ENCODE measurements at regions not wholly inside any gene's neighbourhood (a gene's known extent, or its start where the extent isn't known, plus 50 kb on each side); places are given as distances from the start of the nearest gene placed in this dataset.
A peak's percentile ranks its signal among the peaks of the same experiment; 100 is the strongest.
"Not testable (repeated sequence)": the region's sequence is repeated elsewhere in the genome, so short reads cannot be mapped to it uniquely, and the experiment has no call there.

- TF ChIP-seq POLR2AphosphoS5 (IDR thresholded peaks at IDR 0.05; ENCODE audit: low read depth, low read length) (no peak), POLR2A (IDR thresholded peaks at IDR 0.05; ENCODE audit: low read depth, low read length) (no peak), TAF1 (IDR thresholded peaks at IDR 0.05; ENCODE audit: borderline replicate concordance, low read depth, low read length) (no peak)
- DNase-seq (ENCODE audit: insufficient read length), result no peak
- no peak for FAIRE-seq
Observed at GRCh38 chr6:25132934-25133333, 146.2 kb upstream of the CARMIL1 start.

GRCh38 chr6:25133568-25133967 is 145.6 kb upstream of the CARMIL1 start:
- TF ChIP-seq TAF1 (IDR thresholded peaks at IDR 0.05; ENCODE audit: borderline replicate concordance, low read depth, low read length) (no peak), POLR2A (IDR thresholded peaks at IDR 0.05; ENCODE audit: low read depth, low read length) (no peak), POLR2AphosphoS5 (IDR thresholded peaks at IDR 0.05; ENCODE audit: low read depth, low read length) (no peak)
- DNase-seq (ENCODE audit: insufficient read length) (no peak), FAIRE-seq (no peak)

DNA sequence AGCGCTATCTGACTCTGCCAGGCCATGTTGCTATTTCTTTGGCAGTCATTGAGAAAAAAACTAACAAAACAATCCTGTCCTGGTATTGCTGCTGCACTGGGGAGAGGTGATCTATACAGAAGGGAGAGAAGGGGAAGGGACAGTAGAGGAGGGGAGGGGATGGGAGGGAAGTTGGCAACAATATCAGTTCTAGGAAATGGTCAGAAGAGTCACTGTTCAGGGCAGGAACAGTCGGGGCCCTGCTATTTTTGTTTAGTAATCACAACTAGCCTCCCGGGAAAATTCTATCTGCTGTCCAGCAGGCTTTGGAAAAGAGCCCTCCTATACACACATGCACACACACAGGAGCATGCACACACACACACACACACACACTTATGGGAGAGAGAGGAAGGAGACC is 142.3 kb upstream of the CARMIL1 start:
- TF ChIP-seq POLR2AphosphoS5 (IDR thresholded peaks at IDR 0.05; ENCODE audit: low read depth, low read length) (no peak), TAF1 (IDR thresholded peaks at IDR 0.05; ENCODE audit: borderline replicate concordance, low read depth, low read length) (no peak)
- FAIRE-seq (no peak), DNase-seq (ENCODE audit: insufficient read length) (no peak)

GRCh38 chr6:25137480-25137879 is 141.7 kb upstream of the CARMIL1 start:
- DNase-seq (ENCODE audit: insufficient read length) (no peak), FAIRE-seq (peak; percentile 9)
- TF ChIP-seq POLR2AphosphoS5 (IDR thresholded peaks at IDR 0.05; ENCODE audit: low read depth, low read length) (no peak), TAF1 (IDR thresholded peaks at IDR 0.05; ENCODE audit: borderline replicate concordance, low read depth, low read length) (no peak), POLR2A (IDR thresholded peaks at IDR 0.05; ENCODE audit: low read depth, low read length) (no peak; the same call in 1 of the 2 replicates)

GRCh38 chr6:25137916-25138232 is 141.3 kb upstream of the CARMIL1 start:
- no peak for FAIRE-seq
- no peak for DNase-seq (ENCODE audit: insufficient read length)
- peak; percentile 65; the same call in 1 of the 2 replicates for TF ChIP-seq POLR2A (IDR thresholded peaks at IDR 0.05; ENCODE audit: low read depth, low read length)
- TF ChIP-seq TAF1 (IDR thresholded peaks at IDR 0.05; ENCODE audit: borderline replicate concordance, low read depth, low read length), result no peak; the same call in 1 of the 2 replicates

- TF ChIP-seq TAF1 (IDR thresholded peaks at IDR 0.05; ENCODE audit: borderline replicate concordance, low read depth, low read length), result no peak; the same call in 1 of the 2 replicates
- TF ChIP-seq POLR2AphosphoS5 (IDR thresholded peaks at IDR 0.05; ENCODE audit: low read depth, low read length), result peak; percentile 92
- peak; percentile 77 for TF ChIP-seq POLR2A (IDR thresholded peaks at IDR 0.05; ENCODE audit: low read depth, low read length)
- FAIRE-seq (peak; percentile 97), DNase-seq (ENCODE audit: insufficient read length) (no peak)
Observed at GRCh38 chr6:25138233-25138933, 140.8 kb upstream of the CARMIL1 start.

GRCh38 chr6:25138934-25139415 is 140.2 kb upstream of the CARMIL1 start:
- no peak for DNase-seq (ENCODE audit: insufficient read length)
- TF ChIP-seq POLR2A (IDR thresholded peaks at IDR 0.05; ENCODE audit: low read depth, low read length), result no peak
- no peak for TF ChIP-seq POLR2AphosphoS5 (IDR thresholded peaks at IDR 0.05; ENCODE audit: low read depth, low read length)
- no peak for TF ChIP-seq TAF1 (IDR thresholded peaks at IDR 0.05; ENCODE audit: borderline replicate concordance, low read depth, low read length)
- no peak for FAIRE-seq

- DNase-seq (ENCODE audit: insufficient read length), result not testable (repeated sequence)
- FAIRE-seq, result peak; percentile 30
Observed at GRCh38 chr6:25139608-25140007, 139.6 kb upstream of the CARMIL1 start.

- TF ChIP-seq POLR2A (IDR thresholded peaks at IDR 0.05; ENCODE audit: low read depth, low read length) (no peak), TAF1 (IDR thresholded peaks at IDR 0.05; ENCODE audit: borderline replicate concordance, low read depth, low read length) (no peak), POLR2AphosphoS5 (IDR thresholded peaks at IDR 0.05; ENCODE audit: low read depth, low read length) (no peak)
- DNase-seq (ENCODE audit: insufficient read length), result no peak
- no peak for FAIRE-seq
Observed at GRCh38 chr6:25142506-25142905, 136.7 kb upstream of the CARMIL1 start.

- FAIRE-seq (no peak), DNase-seq (ENCODE audit: insufficient read length) (no peak)
- no peak for TF ChIP-seq POLR2AphosphoS5 (IDR thresholded peaks at IDR 0.05; ENCODE audit: low read depth, low read length)
- no peak for TF ChIP-seq POLR2A (IDR thresholded peaks at IDR 0.05; ENCODE audit: low read depth, low read length)
- TF ChIP-seq TAF1 (IDR thresholded peaks at IDR 0.05; ENCODE audit: borderline replicate concordance, low read depth, low read length), result no peak
Observed at GRCh38 chr6:25144919-25145318, 134.3 kb upstream of the CARMIL1 start.

- DNase-seq (ENCODE audit: insufficient read length) (no peak), FAIRE-seq (peak; percentile 86)
- TF ChIP-seq POLR2A (IDR thresholded peaks at IDR 0.05; ENCODE audit: low read depth, low read length), result no peak
Observed at GRCh38 chr6:25147223-25147622, 132.0 kb upstream of the CARMIL1 start.

DNA sequence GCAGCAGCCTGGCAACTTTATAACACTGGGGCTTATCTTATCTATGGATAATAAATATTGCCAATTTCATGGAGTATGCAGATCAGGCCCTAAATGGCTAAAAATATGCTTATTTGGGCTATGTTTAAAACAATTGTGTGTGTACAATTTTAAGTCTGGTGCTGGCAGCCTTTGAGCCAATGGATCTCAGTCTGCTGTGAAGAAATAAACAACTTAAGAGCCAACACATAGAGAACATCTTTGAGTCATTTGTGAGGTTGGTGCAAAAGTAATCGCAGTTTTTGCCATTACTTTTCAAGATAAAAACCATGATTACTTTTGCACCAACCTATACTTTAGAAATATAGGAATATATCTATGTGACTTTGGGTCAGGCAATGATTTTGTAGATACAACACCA is 129.1 kb upstream of the CARMIL1 start:
- no peak for DNase-seq (ENCODE audit: insufficient read length)
- TF ChIP-seq POLR2A (IDR thresholded peaks at IDR 0.05; ENCODE audit: low read depth, low read length), result no peak
- TF ChIP-seq TAF1 (IDR thresholded peaks at IDR 0.05; ENCODE audit: borderline replicate concordance, low read depth, low read length), result no peak
- TF ChIP-seq POLR2AphosphoS5 (IDR thresholded peaks at IDR 0.05; ENCODE audit: low read depth, low read length), result no peak
- no peak for FAIRE-seq

GRCh38 chr6:25150863-25151262 is 128.3 kb upstream of the CARMIL1 start:
- TF ChIP-seq POLR2AphosphoS5 (IDR thresholded peaks at IDR 0.05; ENCODE audit: low read depth, low read length) (no peak), TAF1 (IDR thresholded peaks at IDR 0.05; ENCODE audit: borderline replicate concordance, low read depth, low read length) (no peak), POLR2A (IDR thresholded peaks at IDR 0.05; ENCODE audit: low read depth, low read length) (no peak)
- FAIRE-seq (no peak), DNase-seq (ENCODE audit: insufficient read length) (no peak)
